RPMI8226 (cell line): ENCODE measurements at regions not wholly inside any gene's neighbourhood (a gene's known extent, or its start where the extent isn't known, plus 50 kb on each side); places are given as distances from the start of the nearest gene placed in this dataset.

Source experiments
- DNase-seq: peaks from one replicate; pipeline ENCODE4 v3.0.0-alpha.2; 2015

- DNase-seq = no peak
These were observed 319.4 kb upstream of the FANCL start for GRCh38 chr2:58560531-58560930.

- no peak for DNase-seq
These were observed 317.8 kb upstream of the FANCL start for GRCh38 chr2:58558881-58559280.

DNA sequence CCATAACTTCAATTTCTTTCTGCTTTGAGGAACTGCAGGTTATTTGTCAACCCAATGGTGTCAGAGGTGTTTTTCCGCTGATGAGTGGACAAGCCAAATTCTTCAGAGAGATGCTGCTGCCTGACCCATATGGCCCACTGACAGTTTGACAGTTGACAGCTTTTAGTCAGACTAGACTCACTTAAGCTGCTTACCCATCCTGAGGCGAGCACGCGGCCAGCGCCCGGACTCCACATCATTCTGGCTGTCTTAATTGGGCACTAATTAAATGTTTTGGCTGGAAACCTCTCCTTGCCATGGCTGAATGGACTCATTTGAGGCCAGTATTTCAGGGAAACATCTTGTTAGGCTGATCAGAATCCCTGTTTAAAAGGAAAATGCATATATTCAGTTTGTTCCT lies 316.1 kb upstream of the FANCL start:
- DNase-seq = no peak

- DNase-seq = no peak
These were observed 312.8 kb upstream of the FANCL start for GRCh38 chr2:58553937-58554336.

- no peak for DNase-seq
These were observed 312.4 kb upstream of the FANCL start for GRCh38 chr2:58553522-58553921.

DNA sequence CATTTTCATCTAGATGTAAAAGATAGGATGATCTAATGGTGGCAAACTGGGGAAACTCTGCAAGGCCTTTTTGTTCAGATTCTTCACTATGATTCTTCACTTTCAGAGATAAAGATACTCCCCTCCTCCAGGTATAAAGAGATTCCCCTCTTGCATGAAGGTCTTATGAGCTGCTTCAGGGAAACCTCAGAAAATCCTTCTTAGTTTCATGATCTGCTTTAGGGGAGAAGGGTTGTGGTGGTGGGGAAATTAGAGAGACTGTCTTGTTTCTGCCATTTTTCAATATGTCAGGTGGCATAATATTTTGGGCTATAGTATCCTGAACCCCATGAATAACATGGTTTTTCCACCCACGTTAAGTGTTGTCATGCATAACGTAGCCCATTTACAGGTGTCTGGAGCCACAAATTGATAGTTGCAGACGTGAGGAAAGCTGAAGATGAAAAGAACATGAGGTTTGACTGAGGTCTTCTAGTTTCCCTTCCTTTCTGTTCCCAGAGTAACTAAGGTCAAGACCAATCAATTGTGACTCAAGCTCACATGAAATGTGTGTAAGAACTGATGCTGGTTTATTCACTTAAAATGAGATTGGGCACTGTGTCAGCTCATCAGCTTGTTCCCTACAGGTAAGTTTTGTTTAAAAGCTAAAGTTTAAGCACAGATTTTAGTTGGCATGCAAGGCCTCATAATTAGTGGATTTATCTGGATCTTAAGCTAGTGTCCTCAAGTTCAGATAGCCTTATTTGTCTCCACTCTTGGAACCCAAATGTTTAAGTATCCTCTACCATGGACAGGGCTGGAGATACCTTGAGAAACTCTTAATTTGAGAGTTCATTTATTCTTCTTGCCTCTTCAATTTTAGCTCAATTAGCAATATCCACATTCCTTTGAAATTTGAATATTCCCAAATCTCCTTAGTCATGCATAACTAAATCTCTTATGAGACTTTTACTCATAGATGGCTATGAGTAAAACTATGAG lies 304.5 kb upstream of the FANCL start:
- DNase-seq = no peak

DNA sequence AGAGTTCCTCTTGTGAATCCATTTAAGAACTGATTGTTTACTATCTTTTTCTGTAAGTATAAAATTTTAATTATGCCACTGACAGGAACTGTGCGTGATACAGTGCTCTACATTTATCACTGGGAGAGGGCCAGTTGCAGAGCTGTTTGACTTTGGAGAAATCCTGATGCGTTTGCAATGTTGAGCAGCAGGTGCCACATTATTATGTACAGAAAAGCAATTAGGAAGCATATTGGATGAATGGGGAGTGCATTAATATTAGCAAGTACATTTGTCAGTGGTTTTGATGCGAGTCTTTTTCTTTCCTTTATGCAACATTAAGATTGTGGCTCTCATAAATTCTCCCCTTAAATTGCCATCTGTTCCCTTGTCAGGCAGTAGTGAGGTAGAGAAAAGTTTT lies 302.3 kb upstream of the FANCL start:
- no peak for DNase-seq

DNA sequence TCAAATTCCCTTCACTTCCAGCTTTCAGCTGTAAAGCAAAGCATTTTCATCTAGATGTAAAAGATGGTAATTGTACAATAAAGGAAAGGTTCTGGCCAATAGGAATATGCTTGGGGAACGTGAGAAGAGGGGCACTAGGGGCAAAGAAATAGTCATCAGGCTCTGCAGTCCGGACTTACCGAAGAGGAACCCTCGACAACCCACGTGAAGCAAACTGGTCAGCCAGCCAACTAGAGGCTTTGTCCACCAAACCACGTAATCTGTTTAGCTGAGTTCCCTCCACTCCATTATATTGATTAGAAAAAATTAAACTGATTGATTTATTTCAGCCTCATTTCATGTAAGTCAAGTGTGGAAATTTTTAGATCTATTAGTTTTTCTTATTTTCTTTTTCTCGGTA lies 300.4 kb upstream of the FANCL start:
- DNase-seq = no peak

DNA sequence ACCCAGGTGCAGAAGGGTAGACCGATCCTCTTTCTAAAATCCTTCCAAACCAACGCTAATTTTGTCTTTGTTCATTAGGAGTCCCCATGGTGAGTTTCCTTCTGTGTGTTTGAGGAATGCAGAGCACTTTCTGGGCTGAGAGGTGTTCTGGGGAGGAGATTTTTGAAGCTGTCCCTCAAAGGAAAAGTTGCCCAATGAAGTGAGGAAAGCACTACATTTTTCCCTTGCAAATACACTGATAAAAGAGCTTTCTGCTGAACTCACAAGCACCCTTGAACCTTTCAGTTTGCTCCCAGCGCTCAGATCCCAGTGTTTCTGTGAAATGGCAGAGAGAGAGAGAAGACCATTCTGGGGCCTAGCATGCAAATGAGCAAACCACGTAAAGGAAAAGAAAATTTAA lies 299.6 kb upstream of the FANCL start:
- DNase-seq = no peak

- no peak for DNase-seq
These were observed 298.8 kb upstream of the FANCL start for GRCh38 chr2:58539973-58540372.

- no peak for DNase-seq
These were observed 294.9 kb upstream of the FANCL start for GRCh38 chr2:58535990-58536389.

DNA sequence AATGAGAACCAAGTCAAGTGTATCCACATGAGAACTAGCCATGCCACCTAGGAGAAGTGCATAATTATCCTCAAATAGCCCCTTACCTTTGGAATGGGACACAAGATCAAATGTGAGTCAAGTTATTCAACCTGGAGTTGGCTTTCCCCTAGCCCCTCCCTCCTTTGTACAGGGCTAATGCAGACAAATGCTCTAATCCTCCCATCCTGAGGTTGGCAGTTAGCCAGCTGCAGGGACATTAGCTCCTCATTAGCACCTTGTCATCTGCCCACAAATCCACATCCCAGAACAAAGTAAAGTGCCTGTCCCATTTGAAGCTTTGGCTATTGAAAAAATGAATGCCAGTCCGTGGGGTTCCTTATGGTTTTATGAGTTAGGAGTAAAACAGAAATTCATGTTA lies 294.1 kb upstream of the FANCL start:
- no peak for DNase-seq

- DNase-seq = no peak
These were observed 292.3 kb upstream of the FANCL start for GRCh38 chr2:58533376-58533775.

DNA sequence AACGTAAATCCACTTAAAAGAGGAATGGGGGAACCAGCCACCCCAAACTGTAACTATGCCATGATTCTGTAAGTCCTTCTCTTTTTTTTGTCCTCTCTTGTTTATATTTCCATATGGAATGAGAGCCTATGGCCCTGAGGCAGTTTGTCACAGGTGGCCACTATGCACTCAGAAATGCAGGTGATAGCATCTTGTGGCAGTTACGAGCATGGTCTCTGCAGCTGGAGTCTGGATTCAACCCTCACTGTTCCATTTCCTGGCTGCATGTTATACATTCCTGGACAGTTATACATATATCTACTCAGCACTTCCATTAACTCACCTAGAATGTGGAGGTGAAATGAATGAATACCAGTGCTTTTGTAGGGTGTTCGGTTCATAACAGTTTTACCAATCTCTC lies 291.5 kb upstream of the FANCL start:
- DNase-seq = no peak

GRCh38 chr2:58527647-58528046 lies 286.5 kb upstream of the FANCL start:
- no peak for DNase-seq

DNA sequence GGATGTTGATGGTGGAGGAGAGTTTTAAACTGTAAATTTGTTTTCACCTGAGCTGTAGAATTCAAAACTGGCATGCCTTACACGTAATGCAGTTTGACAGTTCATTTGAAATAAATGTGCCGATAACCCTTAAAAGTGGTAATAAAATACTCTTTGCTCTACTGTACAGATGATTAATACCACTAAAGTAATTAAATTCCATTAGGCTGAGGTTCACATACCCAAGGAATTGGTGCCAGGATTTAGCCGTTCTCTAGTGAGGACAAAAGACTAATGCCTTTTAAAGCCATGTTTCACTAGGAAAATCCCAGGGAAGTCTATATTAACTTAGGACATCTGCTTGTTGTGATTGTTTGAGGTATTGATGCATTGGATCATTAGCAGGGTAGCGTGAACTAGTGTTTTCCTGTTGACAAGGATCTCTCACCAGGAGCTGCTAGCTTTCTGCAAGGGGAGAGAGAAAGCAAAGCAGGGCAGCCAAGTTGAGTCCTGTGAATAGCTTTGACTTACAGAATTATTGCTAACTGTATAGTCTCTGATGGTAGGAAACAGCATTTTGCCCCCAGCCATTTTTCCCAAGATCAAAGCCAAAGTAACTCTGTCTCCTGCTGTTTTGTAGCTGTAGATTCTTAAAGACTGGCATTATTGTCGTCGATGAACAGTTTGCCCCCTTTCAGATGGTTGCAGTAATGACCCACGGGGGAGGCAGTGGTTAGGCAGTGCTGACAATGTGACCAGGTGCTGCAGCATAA lies 280.9 kb upstream of the FANCL start:
- no peak for DNase-seq

DNA sequence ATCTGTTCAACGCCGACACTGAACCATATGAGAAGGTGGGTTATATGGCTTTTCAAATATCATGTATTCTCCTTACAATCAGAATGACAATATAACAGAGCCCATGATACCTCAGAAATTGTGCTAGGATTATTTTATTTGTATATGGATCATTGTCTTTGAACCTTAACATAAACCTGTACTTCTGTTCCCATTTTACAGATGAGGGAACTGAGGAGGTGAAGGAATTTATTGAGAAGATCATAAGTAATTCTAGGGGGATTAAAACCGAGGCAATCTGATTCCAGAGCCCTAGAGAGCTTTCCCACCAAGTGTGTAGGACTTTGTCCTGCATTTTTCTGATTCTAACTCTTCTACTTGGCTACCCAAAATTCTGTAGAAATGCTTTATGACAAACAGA lies 279.8 kb upstream of the FANCL start:
- no peak for DNase-seq

GRCh38 chr2:58517881-58518280 lies 276.8 kb upstream of the FANCL start:
- no peak for DNase-seq

- no peak for DNase-seq
These were observed 275.6 kb upstream of the FANCL start for GRCh38 chr2:58516695-58517094.

DNA sequence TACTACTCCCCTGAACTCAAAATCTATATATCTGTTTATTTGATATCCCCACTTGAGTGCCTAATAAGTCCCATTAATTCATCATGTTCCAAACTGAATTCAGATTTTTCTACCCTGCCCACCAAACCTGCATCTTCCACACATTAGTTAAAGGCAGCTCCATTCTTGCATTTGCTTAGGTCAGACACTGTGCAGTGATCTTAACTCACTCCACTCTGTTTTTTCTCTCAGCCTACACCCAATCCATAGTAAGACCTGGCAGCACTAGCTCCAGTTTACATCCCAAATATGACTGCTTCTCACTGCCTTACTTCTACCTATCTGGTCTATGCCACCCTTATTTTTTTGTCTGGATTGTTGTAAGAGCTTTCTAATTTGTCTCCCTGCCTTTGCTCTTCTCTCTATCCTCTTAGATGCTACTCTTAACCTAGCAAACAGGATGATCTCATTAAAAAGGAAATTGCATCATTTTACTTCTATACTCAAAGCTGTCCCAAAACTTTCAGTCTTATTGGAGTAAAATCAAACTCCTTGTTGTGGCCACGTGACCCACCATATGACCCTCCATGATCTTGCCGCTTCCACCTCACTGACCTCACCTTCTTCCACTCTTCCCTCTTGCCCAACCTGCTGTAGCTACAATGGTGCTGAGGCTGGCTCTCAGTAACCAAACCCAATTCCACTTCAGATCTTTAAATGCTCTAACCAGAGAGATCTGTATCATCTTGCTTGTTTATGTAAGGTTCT lies 274.9 kb upstream of the FANCL start:
- DNase-seq = no peak

- DNase-seq = no peak
These were observed 273.1 kb upstream of the FANCL start for GRCh38 chr2:58514252-58514651.

- no peak for DNase-seq
These were observed 271.8 kb upstream of the FANCL start for GRCh38 chr2:58512878-58513277.

GRCh38 chr2:58508006-58508405 lies 266.9 kb upstream of the FANCL start:
- DNase-seq = no peak

DNA sequence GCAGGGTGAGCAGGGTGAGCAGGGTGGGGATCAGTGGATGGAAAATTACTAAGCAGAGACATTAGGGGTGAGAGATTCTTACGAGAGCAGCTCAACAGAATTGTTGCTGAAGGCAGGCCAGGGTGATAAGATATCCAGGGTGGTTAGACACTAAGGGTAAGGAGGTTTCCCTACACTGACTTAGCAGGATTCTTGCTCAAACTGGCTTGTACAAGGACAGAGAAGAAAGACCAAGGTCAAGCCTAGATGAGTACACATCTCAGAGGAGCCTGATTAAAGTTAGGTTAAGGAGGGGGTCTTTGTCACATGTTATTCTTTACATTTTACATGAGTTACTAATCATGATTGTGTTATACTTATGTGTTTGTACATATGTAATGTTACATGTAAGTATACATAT lies 262.8 kb upstream of the FANCL start:
- no peak for DNase-seq
